OCI-LY3 (cell line): ENCODE measurements at regions not wholly inside any gene's neighbourhood (a gene's known extent, or its start where the extent isn't known, plus 50 kb on each side); places are given as distances from the start of the nearest gene placed in this dataset.

Experiments
- EZH2phosphoT487 ChIP-seq: fragments of 200-600 bp; shearing (Covaris generic); IDR thresholded peaks from 2 replicates; pipeline ENCODE4 v1.6.1; 2018; ENCODE audit warnings: antibody characterized with exemption, mixed run types, low read depth
- TF ChIP-seq, protein P1 (sequence below): fragments of 200-600, 300-600 bp; sonication (generic); IDR thresholded peaks from 2 replicates; pipeline ENCODE4 v1.5.1; 2014; ENCODE audit warnings: antibody characterized with exemption, low read length, low read depth

DNA sequence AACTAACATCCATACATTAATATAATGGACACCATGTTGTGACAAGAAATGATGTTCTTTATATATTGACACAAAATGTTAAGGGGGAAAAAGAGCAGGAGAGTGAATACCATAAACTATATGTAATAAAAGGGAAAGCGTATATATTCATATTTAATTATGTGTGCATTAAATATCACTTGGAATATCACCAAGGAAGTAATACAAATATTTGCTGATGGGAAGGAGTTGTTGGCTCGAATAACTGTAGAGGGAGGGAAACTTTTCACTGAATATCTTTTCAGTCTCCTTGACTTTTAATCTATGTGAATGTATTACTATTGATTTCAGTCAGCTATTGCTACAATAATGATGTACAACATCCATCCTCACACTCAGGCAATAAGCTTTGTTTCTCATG, 167.0 kb upstream of the DPH6 start:
- TF ChIP-seq, protein P1, sequence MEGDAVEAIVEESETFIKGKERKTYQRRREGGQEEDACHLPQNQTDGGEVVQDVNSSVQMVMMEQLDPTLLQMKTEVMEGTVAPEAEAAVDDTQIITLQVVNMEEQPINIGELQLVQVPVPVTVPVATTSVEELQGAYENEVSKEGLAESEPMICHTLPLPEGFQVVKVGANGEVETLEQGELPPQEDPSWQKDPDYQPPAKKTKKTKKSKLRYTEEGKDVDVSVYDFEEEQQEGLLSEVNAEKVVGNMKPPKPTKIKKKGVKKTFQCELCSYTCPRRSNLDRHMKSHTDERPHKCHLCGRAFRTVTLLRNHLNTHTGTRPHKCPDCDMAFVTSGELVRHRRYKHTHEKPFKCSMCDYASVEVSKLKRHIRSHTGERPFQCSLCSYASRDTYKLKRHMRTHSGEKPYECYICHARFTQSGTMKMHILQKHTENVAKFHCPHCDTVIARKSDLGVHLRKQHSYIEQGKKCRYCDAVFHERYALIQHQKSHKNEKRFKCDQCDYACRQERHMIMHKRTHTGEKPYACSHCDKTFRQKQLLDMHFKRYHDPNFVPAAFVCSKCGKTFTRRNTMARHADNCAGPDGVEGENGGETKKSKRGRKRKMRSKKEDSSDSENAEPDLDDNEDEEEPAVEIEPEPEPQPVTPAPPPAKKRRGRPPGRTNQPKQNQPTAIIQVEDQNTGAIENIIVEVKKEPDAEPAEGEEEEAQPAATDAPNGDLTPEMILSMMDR: no peak
- TF ChIP-seq EZH2phosphoT487: no peak
